ENCODE measurements at regions not wholly inside any gene's neighbourhood (a gene's known extent, or its start where the extent isn't known, plus 50 kb on each side); places are given as distances from the start of the nearest gene placed in this dataset.

- no peak overlapping the region for H3K27ac Mint-ChIP-seq (ENCODE audit: unreplicated experiment)
- no peaks in the 10 kb centered on the region for H3K9me3 Mint-ChIP-seq (ENCODE audit: unreplicated experiment)
- H3K27me3 Mint-ChIP-seq (ENCODE audit: unreplicated experiment): no peaks in the 10 kb centered on the region
- H3K4me1 Mint-ChIP-seq (ENCODE audit: unreplicated experiment): no peaks in the 10 kb centered on the region
- no peak overlapping the region for H3K4me3 Mint-ChIP-seq (ENCODE audit: unreplicated experiment)
- H3K36me3 Mint-ChIP-seq (ENCODE audit: unreplicated experiment): no peaks in the 10 kb centered on the region
- TF ChIP-seq CTCF (IDR thresholded peaks at IDR 0.05): no peak
- no peak for DNase-seq (ENCODE audit: extremely low spot score, unreplicated experiment)
Measured at GRCh38 chr15:91461377-91461776, 361.3 kb downstream of the SV2B start.

GRCh38 chr15:91465086-91465485 lies 365.0 kb downstream of the SV2B start:
- Mint-ChIP-seq H3K27ac (ENCODE audit: unreplicated experiment) (no peak overlapping the region), H3K4me3 (ENCODE audit: unreplicated experiment) (no peak overlapping the region), H3K36me3 (ENCODE audit: unreplicated experiment) (no peaks in the 10 kb centered on the region), H3K9me3 (ENCODE audit: unreplicated experiment) (no peaks in the 10 kb centered on the region), H3K27me3 (ENCODE audit: unreplicated experiment) (no peaks in the 10 kb centered on the region), H3K4me1 (ENCODE audit: unreplicated experiment) (no peaks in the 10 kb centered on the region)
- no peak for DNase-seq (ENCODE audit: extremely low spot score, unreplicated experiment)
- TF ChIP-seq CTCF (IDR thresholded peaks at IDR 0.05): no peak

- H3K36me3 Mint-ChIP-seq (ENCODE audit: unreplicated experiment): no peaks in the 10 kb centered on the region
- no peak overlapping the region for H3K27ac Mint-ChIP-seq (ENCODE audit: unreplicated experiment)
- no peaks in the 10 kb centered on the region for H3K9me3 Mint-ChIP-seq (ENCODE audit: unreplicated experiment)
- no peak for DNase-seq (ENCODE audit: extremely low spot score, unreplicated experiment)
- no peaks in the 10 kb centered on the region for H3K27me3 Mint-ChIP-seq (ENCODE audit: unreplicated experiment)
- TF ChIP-seq CTCF (IDR thresholded peaks at IDR 0.05): no peak
- H3K4me3 Mint-ChIP-seq (ENCODE audit: unreplicated experiment): no peak overlapping the region
- H3K4me1 Mint-ChIP-seq (ENCODE audit: unreplicated experiment): no peaks in the 10 kb centered on the region
Measured at GRCh38 chr15:91465696-91466095, 365.6 kb downstream of the SV2B start.

- H3K9me3 Mint-ChIP-seq (ENCODE audit: unreplicated experiment): no peaks in the 10 kb centered on the region
- H3K27me3 Mint-ChIP-seq (ENCODE audit: unreplicated experiment): no peaks in the 10 kb centered on the region
- H3K4me3 Mint-ChIP-seq (ENCODE audit: unreplicated experiment): no peak overlapping the region
- no peaks in the 10 kb centered on the region for H3K4me1 Mint-ChIP-seq (ENCODE audit: unreplicated experiment)
- TF ChIP-seq CTCF (IDR thresholded peaks at IDR 0.05): no peak
- no peak overlapping the region for H3K27ac Mint-ChIP-seq (ENCODE audit: unreplicated experiment)
- H3K36me3 Mint-ChIP-seq (ENCODE audit: unreplicated experiment): no peaks in the 10 kb centered on the region
- DNase-seq (ENCODE audit: extremely low spot score, unreplicated experiment): no peak
Measured at GRCh38 chr15:91468871-91469580, 369.0 kb downstream of the SV2B start.

- Mint-ChIP-seq H3K27ac (ENCODE audit: unreplicated experiment) (no peak overlapping the region), H3K27me3 (ENCODE audit: unreplicated experiment) (peaks cover 2% of the 10 kb centered on the region), H3K36me3 (ENCODE audit: unreplicated experiment) (no peaks in the 10 kb centered on the region), H3K4me1 (ENCODE audit: unreplicated experiment) (no peaks in the 10 kb centered on the region), H3K4me3 (ENCODE audit: unreplicated experiment) (no peak overlapping the region), H3K9me3 (ENCODE audit: unreplicated experiment) (no peaks in the 10 kb centered on the region)
- DNase-seq (ENCODE audit: extremely low spot score, unreplicated experiment): no peak
- TF ChIP-seq CTCF (IDR thresholded peaks at IDR 0.05): no peak
Measured at GRCh38 chr15:91469632-91470567, 369.8 kb downstream of the SV2B start.
